ENCODE measurements at regions not wholly inside any gene's neighbourhood (a gene's known extent, or its start where the extent isn't known, plus 50 kb on each side); places are given as distances from the start of the nearest gene placed in this dataset.

DNA sequence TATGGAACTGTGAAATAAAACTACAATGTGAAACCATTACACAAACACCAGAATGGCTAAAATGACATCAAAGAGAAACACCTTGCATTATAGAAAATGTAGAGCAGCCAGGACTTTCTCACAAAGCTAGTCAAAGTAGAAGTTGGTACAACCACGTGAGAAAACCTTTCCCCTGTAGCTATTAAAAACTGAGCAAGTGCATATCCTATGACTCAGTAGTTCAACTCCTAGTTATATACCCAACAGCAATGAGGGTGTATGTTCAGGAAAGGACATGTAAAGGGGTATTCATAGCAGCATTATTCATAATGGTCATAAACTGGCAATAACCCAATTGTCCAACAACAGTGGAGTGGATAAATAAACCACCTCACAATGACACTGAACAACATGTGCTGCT, 177.5 kb upstream of the NUDT10 start:
- Histone ChIP-seq H3K4me1 (replicated peaks in 1 of 2; ENCODE audit: control insufficient read depth in 2 of 2, insufficient read depth in 2 of 2, low read length in 2 of 2) (no peaks in the 10 kb centered on the region), H3K79me2 (ENCODE audit: control insufficient read depth, insufficient read depth, low read length) (no peaks in the 10 kb centered on the region), H2AFZ (ENCODE audit: low read depth, low read length) (no peak overlapping the region), H3K27ac (ENCODE audit: extremely low read depth, low read depth, low read length) (no peak overlapping the region), H3K4me3 (no peak overlapping the region), H3K9me1 (ENCODE audit: control insufficient read depth, insufficient read depth, low read length) (no peaks in the 10 kb centered on the region), H3K27me3 (ENCODE audit: control insufficient read depth in 2 of 2, insufficient read depth in 2 of 2, low read length in 2 of 2) (no peaks in the 10 kb centered on the region), H3K4me2 (ENCODE audit: insufficient read depth, low read length) (no peak overlapping the region), H3K9ac (ENCODE audit: insufficient read depth in 1 of 2, low read depth in 2 of 2, low read length in 2 of 2) (no peak overlapping the region), H4K20me1 (replicated peaks; ENCODE audit: control insufficient read depth, insufficient read depth, low read length) (no peaks in the 10 kb centered on the region), H3K9me3 (replicated peaks; ENCODE audit: control insufficient read depth, insufficient read depth, low read depth, low read length) (no peaks in the 10 kb centered on the region), H3K36me3 (ENCODE audit: control insufficient read depth, insufficient read depth, low read length) (no peaks in the 10 kb centered on the region)
- FAIRE-seq (no peak), DNase-seq (ENCODE audit: extremely low read depth in 1 of 4, low spot score in 3 of 4) (no peak), ATAC-seq (no peak)
- no TSS peak for BruUV-seq (replicated peaks)
- POLR2A ChIA-PET: no interaction called here
- WGBS (ENCODE audit: insufficient coverage, low coverage, missing lambda C conversion rate): 0% methylated on average over 1 of the region's 1 CpG
- intact Hi-C loops (cut with micrococcal nuclease): no loop called here
- in situ Hi-C loops (cut with MboI): no loop called here
- CTCF ChIA-PET (ENCODE audit: low intra/inter-chr PET ratio): no interaction called here
- no peak for TF ChIP-seq MAFK (IDR thresholded peaks at IDR 0.05; ENCODE audit: low read length)
- TF ChIP-seq ILK (tag; IDR thresholded peaks at IDR 0.05; ENCODE audit: borderline replicate concordance, low read depth): no peak
- TF ChIP-seq, protein P1, sequence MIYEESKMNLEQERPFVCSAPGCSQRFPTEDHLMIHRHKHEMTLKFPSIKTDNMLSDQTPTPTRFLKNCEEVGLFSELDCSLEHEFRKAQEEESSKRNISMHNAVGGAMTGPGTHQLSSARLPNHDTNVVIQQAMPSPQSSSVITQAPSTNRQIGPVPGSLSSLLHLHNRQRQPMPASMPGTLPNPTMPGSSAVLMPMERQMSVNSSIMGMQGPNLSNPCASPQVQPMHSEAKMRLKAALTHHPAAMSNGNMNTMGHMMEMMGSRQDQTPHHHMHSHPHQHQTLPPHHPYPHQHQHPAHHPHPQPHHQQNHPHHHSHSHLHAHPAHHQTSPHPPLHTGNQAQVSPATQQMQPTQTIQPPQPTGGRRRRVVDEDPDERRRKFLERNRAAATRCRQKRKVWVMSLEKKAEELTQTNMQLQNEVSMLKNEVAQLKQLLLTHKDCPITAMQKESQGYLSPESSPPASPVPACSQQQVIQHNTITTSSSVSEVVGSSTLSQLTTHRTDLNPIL (CRISPR knock-in tag; IDR thresholded peaks at IDR 0.05): no peak
- TF ChIP-seq DACH1 (IDR thresholded peaks at IDR 0.05; ENCODE audit: partially characterized antibody): no peak
- no peak for TF ChIP-seq SMARCB1 (IDR thresholded peaks at IDR 0.05; ENCODE audit: insufficient read length, low read depth)
- no peak for TF ChIP-seq FOXP1 (CRISPR knock-in tag; IDR thresholded peaks at IDR 0.05)
- no peak for TF ChIP-seq PHF21A (IDR thresholded peaks at IDR 0.05; ENCODE audit: borderline replicate concordance, low read depth)
- TF ChIP-seq KLF13 (tag; IDR thresholded peaks at IDR 0.05; ENCODE audit: borderline replicate concordance, low read depth): no peak
- TF ChIP-seq, protein P2, sequence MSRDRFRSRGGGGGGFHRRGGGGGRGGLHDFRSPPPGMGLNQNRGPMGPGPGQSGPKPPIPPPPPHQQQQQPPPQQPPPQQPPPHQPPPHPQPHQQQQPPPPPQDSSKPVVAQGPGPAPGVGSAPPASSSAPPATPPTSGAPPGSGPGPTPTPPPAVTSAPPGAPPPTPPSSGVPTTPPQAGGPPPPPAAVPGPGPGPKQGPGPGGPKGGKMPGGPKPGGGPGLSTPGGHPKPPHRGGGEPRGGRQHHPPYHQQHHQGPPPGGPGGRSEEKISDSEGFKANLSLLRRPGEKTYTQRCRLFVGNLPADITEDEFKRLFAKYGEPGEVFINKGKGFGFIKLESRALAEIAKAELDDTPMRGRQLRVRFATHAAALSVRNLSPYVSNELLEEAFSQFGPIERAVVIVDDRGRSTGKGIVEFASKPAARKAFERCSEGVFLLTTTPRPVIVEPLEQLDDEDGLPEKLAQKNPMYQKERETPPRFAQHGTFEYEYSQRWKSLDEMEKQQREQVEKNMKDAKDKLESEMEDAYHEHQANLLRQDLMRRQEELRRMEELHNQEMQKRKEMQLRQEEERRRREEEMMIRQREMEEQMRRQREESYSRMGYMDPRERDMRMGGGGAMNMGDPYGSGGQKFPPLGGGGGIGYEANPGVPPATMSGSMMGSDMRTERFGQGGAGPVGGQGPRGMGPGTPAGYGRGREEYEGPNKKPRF (IDR thresholded peaks at IDR 0.05; ENCODE audit: low read depth, low read length): no peak
- no peak for TF ChIP-seq TCF3 (CRISPR knock-in tag; IDR thresholded peaks at IDR 0.05)
- TF ChIP-seq, protein P3, sequence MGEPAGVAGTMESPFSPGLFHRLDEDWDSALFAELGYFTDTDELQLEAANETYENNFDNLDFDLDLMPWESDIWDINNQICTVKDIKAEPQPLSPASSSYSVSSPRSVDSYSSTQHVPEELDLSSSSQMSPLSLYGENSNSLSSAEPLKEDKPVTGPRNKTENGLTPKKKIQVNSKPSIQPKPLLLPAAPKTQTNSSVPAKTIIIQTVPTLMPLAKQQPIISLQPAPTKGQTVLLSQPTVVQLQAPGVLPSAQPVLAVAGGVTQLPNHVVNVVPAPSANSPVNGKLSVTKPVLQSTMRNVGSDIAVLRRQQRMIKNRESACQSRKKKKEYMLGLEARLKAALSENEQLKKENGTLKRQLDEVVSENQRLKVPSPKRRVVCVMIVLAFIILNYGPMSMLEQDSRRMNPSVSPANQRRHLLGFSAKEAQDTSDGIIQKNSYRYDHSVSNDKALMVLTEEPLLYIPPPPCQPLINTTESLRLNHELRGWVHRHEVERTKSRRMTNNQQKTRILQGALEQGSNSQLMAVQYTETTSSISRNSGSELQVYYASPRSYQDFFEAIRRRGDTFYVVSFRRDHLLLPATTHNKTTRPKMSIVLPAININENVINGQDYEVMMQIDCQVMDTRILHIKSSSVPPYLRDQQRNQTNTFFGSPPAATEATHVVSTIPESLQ (CRISPR knock-in tag; IDR thresholded peaks at IDR 0.05): no peak
- no peak for TF ChIP-seq MECOM (CRISPR knock-in tag; IDR thresholded peaks at IDR 0.05)
